CD14-positive monocyte (primary cell): ENCODE measurements at regions not wholly inside any gene's neighbourhood (a gene's known extent, or its start where the extent isn't known, plus 50 kb on each side); places are given as distances from the start of the nearest gene placed in this dataset.
"Not testable (repeated sequence)": the region's sequence is repeated elsewhere in the genome, so short reads cannot be mapped to it uniquely, and the experiment has no call there.

Experiments
- DNase-seq, 3 donors: peaks; one replicate each; pipeline ENCODE4 v3.0.0-alpha.2; 2011 to 2022
- H2AFZ ChIP-seq: 2 replicates; pipeline ENCODE4 v1.6.0; 2012; ENCODE audit warnings: mild to moderate bottlenecking, low read depth, low read length, inconsistent platforms; ENCODE audit not compliant: insufficient read depth, poor library complexity, severe bottlenecking
- H3K27ac ChIP-seq, 2 donors: 1 replicate in 1 of 2; 2 replicates in 1 of 2; pipeline ENCODE4 v1.5.1; 2012 to 2013; ENCODE audit warnings: low read length in 2 of 2, control low read depth in 1 of 2, inconsistent platforms in 1 of 2, low read depth in 1 of 2, mild to moderate bottlenecking in 1 of 2
- H3K27me3 ChIP-seq, 2 donors: one replicate each; pipeline versions ENCODE4 v1.6.0 to v1.6.1; 2011 to 2013; ENCODE audit warnings: low read length in 2 of 2; ENCODE audit not compliant: control insufficient read depth in 2 of 2, insufficient read depth in 2 of 2
- H3K36me3 ChIP-seq, 2 donors: replicated peaks in 1 of 2; 1 replicate in 1 of 2; 2 replicates in 1 of 2; pipeline versions ENCODE4 v1.5.1 to v1.6.1; 2012 to 2013; ENCODE audit warnings: low read length in 2 of 2, control low read depth in 1 of 2, inconsistent platforms in 1 of 2, mild to moderate bottlenecking in 1 of 2; ENCODE audit not compliant: insufficient read depth in 2 of 2, control insufficient read depth in 1 of 2
- H3K4me1 ChIP-seq, 2 donors: 1 replicate in 1 of 2; 2 replicates in 1 of 2; pipeline versions ENCODE4 v1.5.1 to v1.6.1; 2012 to 2013; ENCODE audit warnings: low read length in 2 of 2, control low read depth in 1 of 2, inconsistent platforms in 1 of 2, mild to moderate bottlenecking in 1 of 2, moderate library complexity in 1 of 2; ENCODE audit not compliant: insufficient read depth in 2 of 2, control insufficient read depth in 1 of 2
- H3K4me2 ChIP-seq: replicated peaks from 2 replicates; pipeline ENCODE3; 2012; ENCODE audit warnings: low read length, moderate library complexity, mild to moderate bottlenecking; ENCODE audit not compliant: poor library complexity, severe bottlenecking; ENCODE audit errors: extremely low read depth
- H3K4me3 ChIP-seq, 3 experiments: fragments of 200-600 bp in 1 of 3; sonication (generic) in 1 of 3; replicated peaks in 1 of 3; 1 replicate in 2 of 3; 2 replicates in 1 of 3; pipeline ENCODE4 v1.5.1; 2011 to 2013; ENCODE audit warnings: low read length in 3 of 3, mild to moderate bottlenecking in 3 of 3, control low read depth in 2 of 3, low read depth in 2 of 3, inconsistent platforms in 1 of 3, moderate library complexity in 1 of 3
- H3K79me2 ChIP-seq: 2 replicates; pipeline ENCODE4 v1.6.0; 2012; ENCODE audit warnings: mild to moderate bottlenecking, control low read depth, inconsistent platforms, low read length, moderate library complexity; ENCODE audit not compliant: insufficient read depth
- H3K9ac ChIP-seq: 2 replicates; pipeline ENCODE4 v1.6.0; 2017; ENCODE audit warnings: low read length, mild to moderate bottlenecking; ENCODE audit not compliant: insufficient read depth, poor library complexity, severe bottlenecking
- H3K9me3 ChIP-seq, 2 donors: replicated peaks in 1 of 2; 1 replicate in 1 of 2; 2 replicates in 1 of 2; pipeline versions ENCODE4 v1.5.1 to v1.6.1; 2012 to 2013; ENCODE audit warnings: low read length in 2 of 2, control low read depth in 1 of 2; ENCODE audit not compliant: control insufficient read depth in 1 of 2, insufficient read depth in 1 of 2
- H4K20me1 ChIP-seq: 2 replicates; pipeline ENCODE4 v1.6.0; 2012; ENCODE audit warnings: mild to moderate bottlenecking, low read length, control low read depth, moderate library complexity; ENCODE audit not compliant: insufficient read depth
- H3K27ac Mint-ChIP-seq, 7 donors: one replicate each; pipeline ENCODE4 v1.8.0; 2020; ENCODE audit warnings: mild to moderate bottlenecking in 7 of 7, mixed read lengths in 7 of 7, moderate library complexity in 6 of 7, inconsistent platforms in 2 of 7
- H3K27me3 Mint-ChIP-seq, 3 donors: one replicate each; pipeline ENCODE4 v1.8.0; 2021 to 2022; ENCODE audit warnings: low read depth in 3 of 3, mild to moderate bottlenecking in 3 of 3, mixed read lengths in 3 of 3, moderate library complexity in 3 of 3, inconsistent platforms in 1 of 3
- H3K36me3 Mint-ChIP-seq, 2 donors: one replicate each; pipeline ENCODE4 v1.8.0; 2020; ENCODE audit warnings: mixed read lengths in 2 of 2, inconsistent platforms in 1 of 2, mild to moderate bottlenecking in 1 of 2
- H3K4me1 Mint-ChIP-seq: one replicate; pipeline ENCODE4 v1.8.0; 2020; ENCODE audit warnings: mild to moderate bottlenecking, mixed read lengths
- H3K4me3 Mint-ChIP-seq, 2 donors: one replicate each; pipeline ENCODE4 v1.8.0; 2020; ENCODE audit warnings: mild to moderate bottlenecking in 2 of 2, mixed read lengths in 2 of 2, moderate library complexity in 1 of 2
- H3K9me3 Mint-ChIP-seq, 7 donors: one replicate each; pipeline ENCODE4 v1.8.0; 2020 to 2022; ENCODE audit warnings: mixed read lengths in 7 of 7, mild to moderate bottlenecking in 6 of 7, moderate library complexity in 6 of 7, inconsistent platforms in 2 of 7
- WGBS: methylation state at CpG from one replicate; pipeline ENCODE4 v1.1.5; 2013; ENCODE audit warnings: missing lambda C conversion rate; ENCODE audit not compliant: insufficient coverage; 5-methylcytosine and 5-hydroxymethylcytosine counted together
- intact Hi-C, 2 donors: fragments of 100-400 bp; cut with micrococcal nuclease; formaldehyde crosslinking; loops; one replicate each; pipeline versions ENCODE4 v1.15.0 to v1.15.1; 2023
- TF ChIP-seq, protein P1 (sequence below): fragments of 200-600 bp; IDR thresholded peaks from one replicate; pipeline ENCODE4 v1.8.0; 2022; ENCODE audit warnings: antibody characterized with exemption, mild to moderate bottlenecking

DNA sequence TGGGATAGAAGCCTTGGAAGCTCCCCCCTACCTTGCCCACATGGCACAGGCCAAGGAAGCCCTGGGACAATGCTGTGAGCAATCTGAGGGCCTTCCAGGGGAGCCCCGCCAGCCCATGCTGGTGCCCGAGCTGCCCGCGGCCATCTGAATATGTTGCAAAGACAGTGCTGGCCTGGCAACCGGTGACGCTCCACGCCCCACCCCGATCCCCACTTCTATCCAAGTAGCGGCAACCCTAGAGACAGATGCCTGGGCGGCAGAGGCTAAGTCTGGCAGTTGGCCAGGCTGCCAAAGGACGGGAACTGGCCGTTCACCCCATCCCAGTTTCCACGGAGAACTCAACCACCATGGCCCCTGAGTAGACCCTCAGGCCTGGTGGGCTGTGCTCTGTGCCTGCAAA lies 1214.9 kb downstream of the FOXD4L5 start:
- peaks cover 18 to 39% (median 30%) of the 10 kb centered on the region in 7 donors for H3K9me3 Mint-ChIP-seq
- WGBS, result 88% methylated on average over 10 of the region's 13 CpGs
- H3K27ac Mint-ChIP-seq, H3K4me3 Mint-ChIP-seq, H3K27me3 ChIP-seq, H3K27me3 Mint-ChIP-seq, H3K27ac ChIP-seq, intact Hi-C loops, H3K4me3 ChIP-seq, H3K4me1 Mint-ChIP-seq, H3K4me1 ChIP-seq, DNase-seq, H3K36me3 ChIP-seq, H3K79me2 ChIP-seq, H3K36me3 Mint-ChIP-seq, H4K20me1 ChIP-seq, H3K9ac ChIP-seq, H2AFZ ChIP-seq, H3K4me2 ChIP-seq: not testable (repeated sequence)
- H3K9me3 ChIP-seq, result peaks cover 17 to 43% of the 10 kb centered on the region in 2 donors

DNA sequence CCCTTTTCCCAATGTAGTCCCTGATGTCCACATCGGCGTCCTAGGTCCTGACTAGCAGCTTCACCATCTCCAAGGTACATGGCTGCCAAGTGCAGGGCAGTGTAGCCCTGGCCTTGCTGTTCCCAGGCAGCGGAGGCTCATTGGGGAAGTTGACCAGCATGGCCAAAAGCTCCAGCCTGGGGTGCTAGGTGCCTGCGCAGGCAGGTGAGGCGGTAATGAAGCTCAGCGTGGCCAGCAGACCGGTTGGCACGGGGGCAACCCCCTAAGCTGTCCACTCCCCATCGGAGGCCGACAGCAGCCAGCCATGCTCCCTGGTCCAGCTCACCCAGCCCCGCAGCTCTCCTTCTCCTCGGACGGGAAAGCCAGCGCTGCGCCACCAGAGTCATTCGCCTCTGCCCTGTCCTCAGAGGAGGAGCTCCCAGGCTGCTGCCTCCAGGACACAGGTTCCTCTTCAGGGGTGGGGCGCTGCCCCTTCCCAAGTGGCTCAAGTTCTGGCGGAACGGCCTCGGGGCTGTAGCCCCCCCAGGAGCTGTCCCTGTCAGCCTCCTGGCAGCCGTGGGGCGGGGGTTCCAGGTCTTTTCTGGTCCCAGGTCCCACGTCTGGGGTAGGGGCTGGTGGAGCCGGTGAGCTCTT lies 1218.2 kb downstream of the FOXD4L5 start:
- H3K4me3 Mint-ChIP-seq, result no peak overlapping the region
- no peaks in the 10 kb centered on the region for H3K36me3 ChIP-seq
- no peaks in the 10 kb centered on the region for H4K20me1 ChIP-seq
- no peaks in the 10 kb centered on the region for H3K79me2 ChIP-seq
- H2AFZ ChIP-seq, result no peak overlapping the region
- no peaks in the 10 kb centered on the region for H3K4me1 Mint-ChIP-seq
- H3K27me3 Mint-ChIP-seq, result no peaks in the 10 kb centered on the region
- H3K27ac Mint-ChIP-seq, result no peak overlapping the region
- no peaks in the 10 kb centered on the region for H3K27me3 ChIP-seq
- peaks cover 17 to 40% of the 10 kb centered on the region in 2 donors for H3K9me3 ChIP-seq
- no peak overlapping the region for H3K9ac ChIP-seq
- WGBS, result 84% methylated on average over 24 of the region's 24 CpGs
- H3K9me3 Mint-ChIP-seq, result peaks cover 20 to 39% (median 29%) of the 10 kb centered on the region in 7 donors
- DNase-seq, result no peak
- TF ChIP-seq, protein P1, sequence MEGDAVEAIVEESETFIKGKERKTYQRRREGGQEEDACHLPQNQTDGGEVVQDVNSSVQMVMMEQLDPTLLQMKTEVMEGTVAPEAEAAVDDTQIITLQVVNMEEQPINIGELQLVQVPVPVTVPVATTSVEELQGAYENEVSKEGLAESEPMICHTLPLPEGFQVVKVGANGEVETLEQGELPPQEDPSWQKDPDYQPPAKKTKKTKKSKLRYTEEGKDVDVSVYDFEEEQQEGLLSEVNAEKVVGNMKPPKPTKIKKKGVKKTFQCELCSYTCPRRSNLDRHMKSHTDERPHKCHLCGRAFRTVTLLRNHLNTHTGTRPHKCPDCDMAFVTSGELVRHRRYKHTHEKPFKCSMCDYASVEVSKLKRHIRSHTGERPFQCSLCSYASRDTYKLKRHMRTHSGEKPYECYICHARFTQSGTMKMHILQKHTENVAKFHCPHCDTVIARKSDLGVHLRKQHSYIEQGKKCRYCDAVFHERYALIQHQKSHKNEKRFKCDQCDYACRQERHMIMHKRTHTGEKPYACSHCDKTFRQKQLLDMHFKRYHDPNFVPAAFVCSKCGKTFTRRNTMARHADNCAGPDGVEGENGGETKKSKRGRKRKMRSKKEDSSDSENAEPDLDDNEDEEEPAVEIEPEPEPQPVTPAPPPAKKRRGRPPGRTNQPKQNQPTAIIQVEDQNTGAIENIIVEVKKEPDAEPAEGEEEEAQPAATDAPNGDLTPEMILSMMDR, result no peak
- no peaks in the 10 kb centered on the region for H3K4me1 ChIP-seq
- H3K27ac ChIP-seq, result no peak overlapping the region
- no peak overlapping the region for H3K4me2 ChIP-seq
- H3K36me3 Mint-ChIP-seq, result no peaks in the 10 kb centered on the region
- intact Hi-C loops, result no loop called here
- H3K4me3 ChIP-seq, result no peak overlapping the region
